ENCODE measurements at regions not wholly inside any gene's neighbourhood (a gene's known extent, or its start where the extent isn't known, plus 50 kb on each side); places are given as distances from the start of the nearest gene placed in this dataset.

DNA sequence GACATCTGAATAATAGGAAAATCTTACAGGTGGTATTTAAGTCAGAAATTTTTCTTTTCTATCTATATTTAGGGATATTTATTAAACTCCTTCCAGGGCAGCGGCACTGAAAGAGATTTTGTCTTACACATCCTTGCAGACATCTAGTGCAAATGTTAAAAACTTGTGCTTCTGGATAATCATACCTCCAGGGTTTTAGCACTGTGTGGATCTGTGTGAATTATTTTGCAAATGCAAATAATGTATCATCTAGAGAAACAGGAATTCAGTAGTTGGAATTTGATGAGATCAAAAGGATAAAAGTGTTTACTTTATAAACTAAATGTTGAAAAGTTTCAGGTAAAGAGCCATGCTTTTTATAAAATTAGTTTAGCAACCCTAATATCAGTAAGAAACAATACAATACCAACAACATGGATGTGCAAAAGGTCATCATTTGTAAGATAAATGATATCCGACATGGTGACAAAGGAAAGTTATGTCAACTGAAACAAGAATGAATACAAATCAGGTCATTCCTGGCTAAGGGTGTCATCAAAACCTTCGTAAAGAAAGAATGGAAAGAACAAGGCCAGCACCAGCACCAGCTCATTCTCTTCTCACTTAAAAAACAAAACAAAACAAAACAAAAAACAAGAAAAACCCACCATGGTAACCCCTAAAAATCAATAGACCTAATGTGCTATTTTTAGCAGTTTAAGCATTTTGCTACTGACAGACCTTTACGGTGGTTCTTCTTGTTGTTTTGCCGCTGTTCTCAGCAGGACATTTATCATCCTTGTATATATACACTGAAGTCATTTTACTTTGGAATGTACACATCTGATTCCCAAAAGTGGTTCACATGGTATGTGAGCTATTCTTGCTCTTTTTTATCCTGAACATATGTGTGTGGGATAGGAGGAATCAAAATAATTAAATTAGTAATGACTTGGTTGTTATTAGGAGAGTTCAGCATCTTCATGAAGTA, 219.7 kb upstream of the NDST3 start:
- TF ChIP-seq, protein P1, sequence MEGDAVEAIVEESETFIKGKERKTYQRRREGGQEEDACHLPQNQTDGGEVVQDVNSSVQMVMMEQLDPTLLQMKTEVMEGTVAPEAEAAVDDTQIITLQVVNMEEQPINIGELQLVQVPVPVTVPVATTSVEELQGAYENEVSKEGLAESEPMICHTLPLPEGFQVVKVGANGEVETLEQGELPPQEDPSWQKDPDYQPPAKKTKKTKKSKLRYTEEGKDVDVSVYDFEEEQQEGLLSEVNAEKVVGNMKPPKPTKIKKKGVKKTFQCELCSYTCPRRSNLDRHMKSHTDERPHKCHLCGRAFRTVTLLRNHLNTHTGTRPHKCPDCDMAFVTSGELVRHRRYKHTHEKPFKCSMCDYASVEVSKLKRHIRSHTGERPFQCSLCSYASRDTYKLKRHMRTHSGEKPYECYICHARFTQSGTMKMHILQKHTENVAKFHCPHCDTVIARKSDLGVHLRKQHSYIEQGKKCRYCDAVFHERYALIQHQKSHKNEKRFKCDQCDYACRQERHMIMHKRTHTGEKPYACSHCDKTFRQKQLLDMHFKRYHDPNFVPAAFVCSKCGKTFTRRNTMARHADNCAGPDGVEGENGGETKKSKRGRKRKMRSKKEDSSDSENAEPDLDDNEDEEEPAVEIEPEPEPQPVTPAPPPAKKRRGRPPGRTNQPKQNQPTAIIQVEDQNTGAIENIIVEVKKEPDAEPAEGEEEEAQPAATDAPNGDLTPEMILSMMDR (IDR thresholded peaks at IDR 0.05): no peak
- no peak for TF ChIP-seq POLR2A (IDR thresholded peaks at IDR 0.05)
